K562 (cell line): ENCODE measurements at regions not wholly inside any gene's neighbourhood (a gene's known extent, or its start where the extent isn't known, plus 50 kb on each side); places are given as distances from the start of the nearest gene placed in this dataset.

Experiments
- ATF1 ChIP-seq, 2 experiments: fragments of 450-650 bp in 1 of 2; IDR thresholded peaks; 2 replicates each; pipeline ENCODE4 v1.6.1; 2016; ENCODE audit warnings: missing compliant biosample characterization in 1 of 2, missing genetic modification characterization in 1 of 2
- BHLHE40 ChIP-seq: IDR thresholded peaks from 2 replicates; pipeline ENCODE4 v1.6.1; 2011; ENCODE audit warnings: low read length, improper control_type of control experiment
- FOSL1 ChIP-seq: fragments of 200-800 bp; sonication (Bioruptor generic); conservative IDR thresholded peaks from 2 replicates; pipeline ENCODE4 v1.6.1; 2016; ENCODE audit warnings: missing genetic modification characterization, missing compliant biosample characterization
- HIVEP1 ChIP-seq: fragments of 250-450 bp; sonication (Bioruptor Pico); IDR thresholded peaks from 2 replicates; pipeline ENCODE4 v1.4.0; 2020; ENCODE audit warnings: mild to moderate bottlenecking
- MEIS2 ChIP-seq: fragments of 450-650 bp; IDR thresholded peaks from 2 replicates; pipeline ENCODE4 v1.6.1; 2014; ENCODE audit warnings: mild to moderate bottlenecking; ENCODE audit not compliant: partially characterized antibody
- PBX2 ChIP-seq, 2 experiments: IDR thresholded peaks in 1 of 2; conservative IDR thresholded peaks in 1 of 2; 2 replicates each; pipeline ENCODE4 v1.6.1; 2016; ENCODE audit warnings: low read depth in 2 of 2, mild to moderate bottlenecking in 1 of 2, missing compliant biosample characterization in 1 of 2, missing genetic modification characterization in 1 of 2, moderate library complexity in 1 of 2
- PHTF2 ChIP-seq: fragments of 250-450 bp; sonication (Bioruptor Pico); IDR thresholded peaks from 2 replicates; pipeline ENCODE4 v1.5.0; 2021; ENCODE audit warnings: mild to moderate bottlenecking
- PKNOX1 ChIP-seq: fragments of 450-650 bp; IDR thresholded peaks from 2 replicates; pipeline ENCODE4 v1.6.1; 2016
- PML ChIP-seq: IDR thresholded peaks from 2 replicates; pipeline ENCODE4 v1.6.1; 2012; ENCODE audit warnings: low read length, inconsistent platforms
- POLR2A ChIP-seq: fragments of 450-650 bp; conservative IDR thresholded peaks from 2 replicates; pipeline ENCODE4 v1.6.1; 2016
- POLR2H ChIP-seq: IDR thresholded peaks from 2 replicates; pipeline ENCODE4 v1.6.1; 2016; ENCODE audit warnings: missing genetic modification characterization, low read depth, mild to moderate bottlenecking, control low read depth, missing compliant biosample characterization, moderate library complexity
- SIN3A ChIP-seq, 2 experiments: fragments of 150-350 bp in 1 of 2; IDR thresholded peaks; 2 replicates each; pipeline ENCODE4 v1.6.1; 2011 to 2016; ENCODE audit warnings: borderline replicate concordance in 2 of 2, low read depth in 2 of 2, low read length in 2 of 2, mild to moderate bottlenecking in 2 of 2, moderate library complexity in 2 of 2; ENCODE audit not compliant: control insufficient read depth in 1 of 2
- TCF7 ChIP-seq: sonication (generic); IDR thresholded peaks from 2 replicates; pipeline ENCODE4 v1.6.1; 2016; ENCODE audit warnings: antibody characterized with exemption, borderline replicate concordance
- TCF7L2 ChIP-seq: fragments of 150-350 bp; IDR thresholded peaks from 2 replicates; pipeline ENCODE4 v1.6.1; 2016; ENCODE audit warnings: low read depth, mild to moderate bottlenecking, low read length, moderate library complexity
- XRCC5 ChIP-seq: fragments of 200-400 bp; formaldehyde crosslinking; IDR thresholded peaks from 2 replicates; pipeline ENCODE4 v1.6.1; 2017; ENCODE audit warnings: low read depth, mild to moderate bottlenecking, low read length
- YBX1 ChIP-seq: fragments of 450-650 bp; IDR thresholded peaks from 2 replicates; pipeline ENCODE4 v1.7.1; 2016; ENCODE audit warnings: mild to moderate bottlenecking
- ZBTB26 ChIP-seq: fragments of 450-650 bp; formaldehyde crosslinking; IDR thresholded peaks from 2 replicates; pipeline ENCODE4 v1.4.0; 2022; ENCODE audit warnings: missing genetic modification characterization
- ZNF124 ChIP-seq: sonication (generic); formaldehyde crosslinking; IDR thresholded peaks from 2 replicates; pipeline ENCODE4 v1.8.1; 2022; ENCODE audit warnings: missing genetic modification reagents

GRCh38 chr1:56331892-56332567 lies 247.3 kb downstream of the PLPP3 start (continued):
- 0 out of 2 replicates have a peak, but pooled peaks have one; percentile 35 for TF ChIP-seq POLR2A
- no peak for TF ChIP-seq SIN3A (IDR thresholded peaks at IDR 0.05; ENCODE audit: borderline replicate concordance in 2 of 2, control insufficient read depth in 1 of 2, low read depth in 2 of 2, low read length in 2 of 2)
- peak; percentile 11; the same call in 1 of the 2 replicates for TF ChIP-seq BHLHE40
- no peak for TF ChIP-seq FOSL1 (tag)
- TF ChIP-seq PML, result no peak
- TF ChIP-seq PBX2 (CRISPR knock-in tag; IDR thresholded peaks at IDR 0.05; ENCODE audit: low read depth), result no peak
- peak; percentile 52; the same call in 1 of the 2 replicates for TF ChIP-seq PBX2 (tag; conservative IDR thresholded peaks at IDR 0.05; ENCODE audit: low read depth)
- TF ChIP-seq PKNOX1, result peak; percentile 34; the same call in 1 of the 2 replicates
- no peak for TF ChIP-seq TCF7
- no peak for TF ChIP-seq TCF7L2
- no peak for TF ChIP-seq XRCC5
- no peak for TF ChIP-seq YBX1
- TF ChIP-seq PHTF2 (CRISPR knock-in tag), result no peak
- no peak for TF ChIP-seq HIVEP1
- TF ChIP-seq POLR2H (tag), result peak; percentile 59
- no peak for TF ChIP-seq ZNF124 (CRISPR knock-in tag)
- TF ChIP-seq ZBTB26 (CRISPR knock-in tag), result no peak
- peak; percentile 84 for TF ChIP-seq MEIS2
- no peak for TF ChIP-seq ATF1 (CRISPR knock-in tag; IDR thresholded peaks at IDR 0.05)
- TF ChIP-seq ATF1 (tag; IDR thresholded peaks at IDR 0.05), result peak; percentile 30; the same call in 1 of the 2 replicates
- TF ChIP-seq, all 486 proteins: peak for 8
